SK-N-SH (cell line): ENCODE measurements at regions not wholly inside any gene's neighbourhood (a gene's known extent, or its start where the extent isn't known, plus 50 kb on each side); places are given as distances from the start of the nearest gene placed in this dataset.

Source experiments
- CTCF ChIA-PET: fragments of 300-600, 350-600 bp; formaldehyde crosslinking; extraction: SDS; loops from one replicate; lab custom pipeline; 2021; lab: Yijun Ruan, JAX
- POLR2A ChIA-PET: fragments of 350-600 bp; sonication (Branson Sonifier 250); formaldehyde crosslinking; extraction: SDS; loops from one replicate; lab custom pipeline; 2020; ENCODE audit warnings: antibody characterized with exemption, inconsistent platforms; lab: Yijun Ruan, JAX
- DNase-seq: peaks from one replicate; pipeline ENCODE4 v3.0.0; 2012
- H2AFZ ChIP-seq: fragments of 200-600 bp; sonication (generic); 2 replicates; pipeline ENCODE4 v1.8.1; 2016; ENCODE audit warnings: antibody characterized with exemption, mild to moderate bottlenecking, low read depth
- H3F3A ChIP-seq: fragments of 200-600 bp; sonication (generic); replicated peaks from 2 replicates; pipeline ENCODE3; 2016; ENCODE audit warnings: antibody characterized with exemption, mild to moderate bottlenecking; ENCODE audit not compliant: insufficient read depth
- H3K27ac ChIP-seq, 2 experiments: fragments of 200-500 bp in 1 of 2; fragments of 200-600 bp in 1 of 2; sonication (Bioruptor generic) in 1 of 2; sonication (generic), shearing (Covaris generic) in 1 of 2; 2 replicates each; pipeline versions ENCODE4 v1.5.1 to v1.6.1; 2014 to 2016; ENCODE audit warnings: low read depth in 2 of 2, inconsistent platforms in 1 of 2, low read length in 1 of 2, mild to moderate bottlenecking in 1 of 2, mixed read lengths in 1 of 2
- H3K27me3 ChIP-seq: fragments of 200-600 bp; sonication (generic), shearing (Covaris generic); 2 replicates; pipeline ENCODE4 v1.6.1; 2016; ENCODE audit warnings: mixed run types; ENCODE audit not compliant: insufficient read depth
- H3K36me3 ChIP-seq, 2 experiments: fragments of 200-500 bp in 1 of 2; fragments of 200-600 bp in 1 of 2; sonication (Bioruptor generic) in 1 of 2; sonication (generic) in 1 of 2; replicated peaks in 1 of 2; 2 replicates each; pipeline versions ENCODE3 to v1.5.1; 2014 to 2016; ENCODE audit warnings: low read length in 1 of 2, mild to moderate bottlenecking in 1 of 2; ENCODE audit not compliant: insufficient read depth in 2 of 2, control insufficient read depth in 1 of 2
- H3K4me1 ChIP-seq, 2 experiments: fragments of 200-500 bp in 1 of 2; fragments of 200-600 bp in 1 of 2; sonication (Bioruptor generic) in 1 of 2; sonication (generic), shearing (Covaris generic) in 1 of 2; 2 replicates each; pipeline versions ENCODE4 v1.5.1 to v1.6.1; 2014 to 2016; ENCODE audit warnings: low read depth in 1 of 2, low read length in 1 of 2, mixed run types in 1 of 2; ENCODE audit not compliant: insufficient read depth in 2 of 2, control insufficient read depth in 1 of 2
- H3K4me2 ChIP-seq: fragments of 200-600 bp; sonication (generic), shearing (Covaris generic); 2 replicates; pipeline ENCODE4 v1.6.1; 2017; ENCODE audit warnings: mixed run types
- H3K4me3 ChIP-seq, 2 experiments: fragments of 200-500 bp in 1 of 2; fragments of 200-600 bp in 1 of 2; sonication (Bioruptor generic) in 1 of 2; sonication (generic), shearing (Covaris generic) in 1 of 2; 2 replicates each; pipeline versions ENCODE4 v1.5.1 to v1.8.1; 2014 to 2016; ENCODE audit warnings: low read depth in 2 of 2, inconsistent platforms in 1 of 2, low read length in 1 of 2, mild to moderate bottlenecking in 1 of 2, mixed read lengths in 1 of 2, moderate library complexity in 1 of 2
- H3K79me2 ChIP-seq: fragments of 200-600 bp; sonication (generic); 2 replicates; pipeline ENCODE4 v1.8.1; 2017; ENCODE audit warnings: mild to moderate bottlenecking; ENCODE audit not compliant: insufficient read depth
- H3K9ac ChIP-seq: fragments of 200-600 bp; sonication (generic); 2 replicates; pipeline ENCODE4 v1.6.1; 2017; ENCODE audit warnings: mixed run types
- H3K9me2 ChIP-seq: fragments of 200-600 bp; sonication (generic); 2 replicates; pipeline ENCODE4 v1.6.1; 2017; ENCODE audit warnings: mixed run types
- H3K9me3 ChIP-seq: fragments of 200-600 bp; sonication (generic); 2 replicates; pipeline ENCODE4 v1.6.1; 2017; ENCODE audit warnings: mixed run types, mild to moderate bottlenecking, moderate library complexity
- H4K20me1 ChIP-seq: fragments of 200-600 bp; sonication (generic); 2 replicates; pipeline ENCODE4 v1.6.1; 2017; ENCODE audit warnings: mild to moderate bottlenecking, mixed run types; ENCODE audit not compliant: insufficient read depth
- CHD2 ChIP-seq: fragments of 150-350 bp; IDR thresholded peaks from 2 replicates; pipeline ENCODE4 v1.6.1; 2018; ENCODE audit warnings: low read length; ENCODE audit not compliant: partially characterized antibody
- ELF1 ChIP-seq: IDR thresholded peaks from 2 replicates; pipeline ENCODE4 v1.4.0; 2012
- EP300 ChIP-seq, 2 experiments: IDR thresholded peaks; 2 replicates each; pipeline versions ENCODE4 v1.4.0 to v1.6.1; 2012; ENCODE audit warnings: borderline replicate concordance in 1 of 2, low read depth in 1 of 2, low read length in 1 of 2
- FOSL2 ChIP-seq: IDR thresholded peaks from 2 replicates; pipeline ENCODE4 v1.4.0; 2012; ENCODE audit warnings: low read depth, mild to moderate bottlenecking, moderate library complexity, borderline replicate concordance
- GABPA ChIP-seq: IDR thresholded peaks from 2 replicates; pipeline ENCODE4 v1.4.0; 2012; ENCODE audit warnings: low read depth, mild to moderate bottlenecking
- JUND ChIP-seq: IDR thresholded peaks from 2 replicates; pipeline ENCODE4 v1.4.0; 2012
- MXI1 ChIP-seq: IDR thresholded peaks from 2 replicates; pipeline ENCODE4 v1.6.1; 2012; ENCODE audit warnings: mild to moderate bottlenecking, low read depth, low read length, improper control_type of control experiment
- RAD21 ChIP-seq: IDR thresholded peaks from 2 replicates; pipeline ENCODE4 v1.6.1; 2012; ENCODE audit warnings: mild to moderate bottlenecking, low read length
- RFX5 ChIP-seq: IDR thresholded peaks from 2 replicates; pipeline ENCODE4 v1.6.1; 2012; ENCODE audit warnings: mild to moderate bottlenecking, improper control_type of control experiment, low read length
- SIN3A ChIP-seq: IDR thresholded peaks from 2 replicates; pipeline ENCODE4 v1.6.1; 2012; ENCODE audit warnings: low read depth, mild to moderate bottlenecking, low read length, moderate library complexity, borderline replicate concordance
- SMC3 ChIP-seq: IDR thresholded peaks from 2 replicates; pipeline ENCODE4 v1.6.1; 2012; ENCODE audit warnings: low read depth, low read length, improper control_type of control experiment
- TAF1 ChIP-seq: IDR thresholded peaks from 2 replicates; pipeline ENCODE4 v1.6.1; 2012; ENCODE audit warnings: low read depth, mild to moderate bottlenecking, low read length, moderate library complexity, borderline replicate concordance
- TEAD4 ChIP-seq: IDR thresholded peaks from 2 replicates; pipeline ENCODE4 v1.4.0; 2012; ENCODE audit warnings: mild to moderate bottlenecking, borderline replicate concordance; ENCODE audit not compliant: insufficient read depth
- WGBS: methylation state at CpG from one replicate; pipeline ENCODE4 v1.1.6; 2017; ENCODE audit warnings: low lambda C conversion rate; 5-methylcytosine and 5-hydroxymethylcytosine counted together
- TF ChIP-seq, protein P1 (sequence below): fragments of 200-600 bp; sonication (generic); IDR thresholded peaks from 2 replicates; pipeline ENCODE4 v1.6.1; 2017; ENCODE audit warnings: antibody characterized with exemption, mild to moderate bottlenecking, moderate library complexity
- TF ChIP-seq, protein P2 (sequence below): IDR thresholded peaks from 2 replicates; pipeline ENCODE4 v1.4.0; 2012; ENCODE audit warnings: low read depth, borderline replicate concordance
- TF ChIP-seq, protein P3 (sequence below): IDR thresholded peaks from 2 replicates; pipeline ENCODE4 v1.4.0; 2012; ENCODE audit warnings: low read depth, borderline replicate concordance

DNA sequence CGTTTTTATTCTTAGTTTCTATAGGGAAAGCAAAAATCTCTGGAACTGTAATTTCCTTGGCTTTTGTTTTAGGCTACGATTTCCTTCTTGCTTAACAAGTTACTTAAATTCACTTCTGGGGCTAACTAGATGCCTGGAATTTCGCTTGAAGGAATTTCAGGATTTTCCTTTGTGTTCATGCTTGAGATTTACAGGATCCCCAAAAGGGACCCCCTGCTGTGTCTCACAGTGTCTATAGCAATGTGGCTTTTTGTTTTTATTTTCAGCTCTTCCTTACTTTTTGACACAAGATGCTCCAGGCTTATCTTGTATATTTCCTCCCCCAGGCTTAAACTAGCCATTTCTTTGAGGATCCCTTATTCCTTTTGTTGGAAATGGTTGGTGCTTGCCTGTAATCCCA, 95.5 kb upstream of the DPPA4 start:
- Histone ChIP-seq H3K9ac (no peak overlapping the region), H3K79me2 (no peaks in the 10 kb centered on the region), H3K27ac (no peak overlapping the region), H3K36me3 (no peaks in the 10 kb centered on the region), H3K4me1 (no peaks in the 10 kb centered on the region), H3K9me3 (no peaks in the 10 kb centered on the region), H3K4me2 (no peak overlapping the region), H3F3A (no peaks in the 10 kb centered on the region), H3K9me2 (no peaks in the 10 kb centered on the region), H4K20me1 (no peaks in the 10 kb centered on the region), H2AFZ (no peak overlapping the region), H3K4me3 (no peak overlapping the region), H3K27me3 (no peaks in the 10 kb centered on the region)
- DNase-seq: no peak
- ChIA-PET POLR2A (no interaction called here), CTCF (no interaction called here)
- TF ChIP-seq CHD2 (no peak), SMC3 (no peak), TAF1 (no peak), JUND (no peak), MXI1 (no peak), GABPA (no peak), EP300 (IDR thresholded peaks at IDR 0.05; ENCODE audit: borderline replicate concordance in 1 of 2, low read depth in 1 of 2, low read length in 1 of 2) (no peak), SIN3A (no peak), FOSL2 (no peak), TEAD4 (no peak), RFX5 (no peak), RAD21 (no peak), ELF1 (no peak)
- TF ChIP-seq, protein P1, sequence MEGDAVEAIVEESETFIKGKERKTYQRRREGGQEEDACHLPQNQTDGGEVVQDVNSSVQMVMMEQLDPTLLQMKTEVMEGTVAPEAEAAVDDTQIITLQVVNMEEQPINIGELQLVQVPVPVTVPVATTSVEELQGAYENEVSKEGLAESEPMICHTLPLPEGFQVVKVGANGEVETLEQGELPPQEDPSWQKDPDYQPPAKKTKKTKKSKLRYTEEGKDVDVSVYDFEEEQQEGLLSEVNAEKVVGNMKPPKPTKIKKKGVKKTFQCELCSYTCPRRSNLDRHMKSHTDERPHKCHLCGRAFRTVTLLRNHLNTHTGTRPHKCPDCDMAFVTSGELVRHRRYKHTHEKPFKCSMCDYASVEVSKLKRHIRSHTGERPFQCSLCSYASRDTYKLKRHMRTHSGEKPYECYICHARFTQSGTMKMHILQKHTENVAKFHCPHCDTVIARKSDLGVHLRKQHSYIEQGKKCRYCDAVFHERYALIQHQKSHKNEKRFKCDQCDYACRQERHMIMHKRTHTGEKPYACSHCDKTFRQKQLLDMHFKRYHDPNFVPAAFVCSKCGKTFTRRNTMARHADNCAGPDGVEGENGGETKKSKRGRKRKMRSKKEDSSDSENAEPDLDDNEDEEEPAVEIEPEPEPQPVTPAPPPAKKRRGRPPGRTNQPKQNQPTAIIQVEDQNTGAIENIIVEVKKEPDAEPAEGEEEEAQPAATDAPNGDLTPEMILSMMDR: no peak
- TF ChIP-seq, protein P2, sequence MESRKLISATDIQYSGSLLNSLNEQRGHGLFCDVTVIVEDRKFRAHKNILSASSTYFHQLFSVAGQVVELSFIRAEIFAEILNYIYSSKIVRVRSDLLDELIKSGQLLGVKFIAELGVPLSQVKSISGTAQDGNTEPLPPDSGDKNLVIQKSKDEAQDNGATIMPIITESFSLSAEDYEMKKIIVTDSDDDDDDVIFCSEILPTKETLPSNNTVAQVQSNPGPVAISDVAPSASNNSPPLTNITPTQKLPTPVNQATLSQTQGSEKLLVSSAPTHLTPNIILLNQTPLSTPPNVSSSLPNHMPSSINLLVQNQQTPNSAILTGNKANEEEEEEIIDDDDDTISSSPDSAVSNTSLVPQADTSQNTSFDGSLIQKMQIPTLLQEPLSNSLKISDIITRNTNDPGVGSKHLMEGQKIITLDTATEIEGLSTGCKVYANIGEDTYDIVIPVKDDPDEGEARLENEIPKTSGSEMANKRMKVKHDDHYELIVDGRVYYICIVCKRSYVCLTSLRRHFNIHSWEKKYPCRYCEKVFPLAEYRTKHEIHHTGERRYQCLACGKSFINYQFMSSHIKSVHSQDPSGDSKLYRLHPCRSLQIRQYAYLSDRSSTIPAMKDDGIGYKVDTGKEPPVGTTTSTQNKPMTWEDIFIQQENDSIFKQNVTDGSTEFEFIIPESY: no peak
- TF ChIP-seq, protein P3, sequence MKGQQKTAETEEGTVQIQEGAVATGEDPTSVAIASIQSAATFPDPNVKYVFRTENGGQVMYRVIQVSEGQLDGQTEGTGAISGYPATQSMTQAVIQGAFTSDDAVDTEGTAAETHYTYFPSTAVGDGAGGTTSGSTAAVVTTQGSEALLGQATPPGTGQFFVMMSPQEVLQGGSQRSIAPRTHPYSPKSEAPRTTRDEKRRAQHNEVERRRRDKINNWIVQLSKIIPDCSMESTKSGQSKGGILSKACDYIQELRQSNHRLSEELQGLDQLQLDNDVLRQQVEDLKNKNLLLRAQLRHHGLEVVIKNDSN: no peak
- 19% methylated on average over 3 of the region's 3 CpGs for WGBS
